ENCODE measurements at regions not wholly inside any gene's neighbourhood (a gene's known extent, or its start where the extent isn't known, plus 50 kb on each side); places are given as distances from the start of the nearest gene placed in this dataset.

- no peaks in the 10 kb centered on the region for H3K4me1 ChIP-seq (ENCODE audit: control insufficient read depth, insufficient read depth, low read length)
- WGBS (ENCODE audit: insufficient coverage): 68% methylated on average over 1 of the region's 1 CpG
- peaks cover 0 to 4% of the 10 kb centered on the region in 2 donors for H3K9me3 Mint-ChIP-seq
These were observed 563.4 kb upstream of the DPPA4 start for GRCh38 chr3:109900783-109901182.

DNA sequence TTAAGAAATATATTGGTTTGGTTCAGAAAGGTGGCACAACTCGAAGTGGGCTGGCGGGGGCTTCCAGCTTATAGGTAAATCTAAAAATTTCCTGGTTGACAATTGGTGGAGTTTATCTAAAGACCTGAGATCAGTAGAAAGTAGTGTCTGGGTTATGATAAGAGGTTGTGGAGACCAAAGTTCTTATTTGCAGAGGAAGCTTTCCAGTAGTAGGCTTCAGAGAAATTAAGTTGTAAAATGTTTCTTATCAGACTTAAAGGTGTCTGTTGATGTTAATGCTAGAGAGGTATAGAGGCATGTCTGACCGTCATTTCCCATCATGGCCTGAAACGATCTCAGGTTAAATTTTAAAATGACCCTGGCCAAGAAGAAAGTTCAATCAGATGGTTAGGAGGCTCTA, 565.2 kb upstream of the DPPA4 start:
- Histone ChIP-seq H3K4me1 (ENCODE audit: control insufficient read depth, insufficient read depth, low read length) (no peaks in the 10 kb centered on the region), H3K27me3 (ENCODE audit: control insufficient read depth, insufficient read depth, low read length) (no peaks in the 10 kb centered on the region), H3K27ac (ENCODE audit: low read length) (no peak overlapping the region), H3K36me3 (ENCODE audit: control insufficient read depth, insufficient read depth, low read length) (no peaks in the 10 kb centered on the region), H3K4me3 (ENCODE audit: low read length) (no peak overlapping the region), H3K9me3 (ENCODE audit: control insufficient read depth, insufficient read depth, low read length) (no peaks in the 10 kb centered on the region)
- Mint-ChIP-seq H3K27me3 (ENCODE audit: low read depth in 2 of 2) (peaks cover 0 to 5% of the 10 kb centered on the region in 2 donors), H3K27ac (no peak overlapping the region), H3K36me3 (no peaks in the 10 kb centered on the region), H3K9me3 (peaks cover 0 to 3% of the 10 kb centered on the region in 2 donors), H3K4me3 (no peak overlapping the region), H3K4me1 (peaks cover 0 to 6% of the 10 kb centered on the region in 2 donors)
- 88% methylated on average over 4 of the region's 4 CpGs for WGBS (ENCODE audit: insufficient coverage)
- TF ChIP-seq CTCF (IDR thresholded peaks at IDR 0.05): no peak
- ATAC-seq (no peak), DNase-seq (no peak)
- intact Hi-C loops (cut with micrococcal nuclease): no loop called here

More at GRCh38 chr3:109900783-109901182, 563.4 kb upstream of the DPPA4 start:
- Histone ChIP-seq H3K9me3 (ENCODE audit: control insufficient read depth, insufficient read depth, low read length) (no peaks in the 10 kb centered on the region), H3K4me3 (ENCODE audit: low read length) (no peak overlapping the region), H3K36me3 (ENCODE audit: control insufficient read depth, insufficient read depth, low read length) (no peaks in the 10 kb centered on the region), H3K27ac (ENCODE audit: low read length) (no peak overlapping the region), H3K27me3 (ENCODE audit: control insufficient read depth, insufficient read depth, low read length) (no peaks in the 10 kb centered on the region)
- Mint-ChIP-seq H3K4me1 (peaks cover 0 to 6% of the 10 kb centered on the region in 2 donors), H3K27me3 (ENCODE audit: low read depth in 2 of 2) (peaks cover 0 to 4% of the 10 kb centered on the region in 2 donors), H3K36me3 (no peaks in the 10 kb centered on the region), H3K27ac (no peak overlapping the region), H3K4me3 (no peak overlapping the region)
- DNase-seq (no peak), ATAC-seq (no peak)
- TF ChIP-seq CTCF (IDR thresholded peaks at IDR 0.05): no peak
- intact Hi-C loops (cut with micrococcal nuclease): no loop called here

- H3K27ac ChIP-seq (ENCODE audit: low read length): no peak overlapping the region
- H3K27ac Mint-ChIP-seq: no peak overlapping the region
- peaks cover 0 to 2% of the 10 kb centered on the region in 2 donors for H3K27me3 Mint-ChIP-seq (ENCODE audit: low read depth in 2 of 2)
- H3K4me3 Mint-ChIP-seq: no peak overlapping the region
- ATAC-seq (no peak), DNase-seq (no peak)
- H3K4me3 ChIP-seq (ENCODE audit: low read length): no peak overlapping the region
- H3K4me1 Mint-ChIP-seq: peaks cover 0 to 6% of the 10 kb centered on the region in 2 donors
- no peaks in the 10 kb centered on the region for H3K36me3 Mint-ChIP-seq
- 86% methylated on average over 2 of the region's 2 CpGs for WGBS (ENCODE audit: insufficient coverage)
- intact Hi-C loops (cut with micrococcal nuclease): no loop called here
- no peaks in the 10 kb centered on the region for H3K4me1 ChIP-seq (ENCODE audit: control insufficient read depth, insufficient read depth, low read length)
- no peaks in the 10 kb centered on the region for H3K36me3 ChIP-seq (ENCODE audit: control insufficient read depth, insufficient read depth, low read length)
- no peak for TF ChIP-seq CTCF (IDR thresholded peaks at IDR 0.05)
- no peaks in the 10 kb centered on the region for H3K9me3 ChIP-seq (ENCODE audit: control insufficient read depth, insufficient read depth, low read length)
- no peaks in the 10 kb centered on the region for H3K27me3 ChIP-seq (ENCODE audit: control insufficient read depth, insufficient read depth, low read length)
- no peaks in the 10 kb centered on the region for H3K9me3 Mint-ChIP-seq
These were observed 565.8 kb upstream of the DPPA4 start for GRCh38 chr3:109903100-109903499.

GRCh38 chr3:109910772-109911171, 573.4 kb upstream of the DPPA4 start:
- no peak overlapping the region for H3K4me3 Mint-ChIP-seq
- H3K36me3 Mint-ChIP-seq: no peaks in the 10 kb centered on the region
- Histone ChIP-seq H3K27me3 (ENCODE audit: control insufficient read depth, insufficient read depth, low read length) (no peaks in the 10 kb centered on the region), H3K36me3 (ENCODE audit: control insufficient read depth, insufficient read depth, low read length) (no peaks in the 10 kb centered on the region), H3K4me1 (ENCODE audit: control insufficient read depth, insufficient read depth, low read length) (no peaks in the 10 kb centered on the region), H3K9me3 (ENCODE audit: control insufficient read depth, insufficient read depth, low read length) (no peaks in the 10 kb centered on the region), H3K4me3 (ENCODE audit: low read length) (no peak overlapping the region), H3K27ac (ENCODE audit: low read length) (no peak overlapping the region)
- DNase-seq (no peak), ATAC-seq (no peak)
- no peaks in the 10 kb centered on the region for H3K4me1 Mint-ChIP-seq
- H3K27ac Mint-ChIP-seq: no peak overlapping the region
- TF ChIP-seq CTCF (IDR thresholded peaks at IDR 0.05): no peak
- peaks cover 2 to 8% of the 10 kb centered on the region in 2 donors for H3K9me3 Mint-ChIP-seq
- WGBS (ENCODE audit: insufficient coverage): 62% methylated on average over 6 of the region's 6 CpGs
- H3K27me3 Mint-ChIP-seq (ENCODE audit: low read depth in 2 of 2): peaks cover 0 to 2% of the 10 kb centered on the region in 2 donors
- intact Hi-C loops (cut with micrococcal nuclease): no loop called here
